OCI-LY7 (cell line): ENCODE measurements at regions not wholly inside any gene's neighbourhood (a gene's known extent, or its start where the extent isn't known, plus 50 kb on each side); places are given as distances from the start of the nearest gene placed in this dataset.

ENCODE experiments used
- EZH2phosphoT487 ChIP-seq: fragments of 200-600 bp; sonication (generic); IDR thresholded peaks from 2 replicates; pipeline ENCODE4 v1.6.1; 2018; ENCODE audit warnings: low read depth, borderline replicate concordance, mild to moderate bottlenecking, mixed run types, antibody characterized with exemption, low read length, moderate library complexity, mixed read lengths
- TF ChIP-seq, protein P1 (sequence below): fragments of 200-600 bp; sonication (generic); conservative IDR thresholded peaks from 2 replicates; pipeline ENCODE4 v1.5.1; 2014; ENCODE audit warnings: mild to moderate bottlenecking, antibody characterized with exemption, low read length, moderate library complexity, mixed read lengths

DNA sequence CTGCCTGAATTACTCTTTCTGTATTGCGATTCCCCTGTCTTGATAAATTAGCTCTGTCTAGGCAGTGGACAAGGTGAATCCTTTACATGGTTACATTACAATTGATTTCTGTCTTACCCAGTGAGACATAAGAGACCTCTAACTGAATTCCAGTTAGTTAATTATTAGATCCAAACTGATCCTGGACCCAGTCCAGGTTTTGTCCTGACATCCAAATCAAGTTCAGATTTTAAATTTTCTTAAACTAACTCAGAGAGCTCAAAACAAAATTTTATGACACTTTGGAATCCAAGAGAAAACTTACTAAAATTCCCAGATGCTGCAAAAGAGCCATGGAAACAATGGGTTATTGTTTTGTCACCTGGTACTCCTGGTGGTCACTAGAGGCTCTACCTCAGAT is 2166.6 kb downstream of the TP53TG3F start:
- TF ChIP-seq, protein P1, sequence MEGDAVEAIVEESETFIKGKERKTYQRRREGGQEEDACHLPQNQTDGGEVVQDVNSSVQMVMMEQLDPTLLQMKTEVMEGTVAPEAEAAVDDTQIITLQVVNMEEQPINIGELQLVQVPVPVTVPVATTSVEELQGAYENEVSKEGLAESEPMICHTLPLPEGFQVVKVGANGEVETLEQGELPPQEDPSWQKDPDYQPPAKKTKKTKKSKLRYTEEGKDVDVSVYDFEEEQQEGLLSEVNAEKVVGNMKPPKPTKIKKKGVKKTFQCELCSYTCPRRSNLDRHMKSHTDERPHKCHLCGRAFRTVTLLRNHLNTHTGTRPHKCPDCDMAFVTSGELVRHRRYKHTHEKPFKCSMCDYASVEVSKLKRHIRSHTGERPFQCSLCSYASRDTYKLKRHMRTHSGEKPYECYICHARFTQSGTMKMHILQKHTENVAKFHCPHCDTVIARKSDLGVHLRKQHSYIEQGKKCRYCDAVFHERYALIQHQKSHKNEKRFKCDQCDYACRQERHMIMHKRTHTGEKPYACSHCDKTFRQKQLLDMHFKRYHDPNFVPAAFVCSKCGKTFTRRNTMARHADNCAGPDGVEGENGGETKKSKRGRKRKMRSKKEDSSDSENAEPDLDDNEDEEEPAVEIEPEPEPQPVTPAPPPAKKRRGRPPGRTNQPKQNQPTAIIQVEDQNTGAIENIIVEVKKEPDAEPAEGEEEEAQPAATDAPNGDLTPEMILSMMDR, result no peak
- TF ChIP-seq EZH2phosphoT487, result no peak
